ENCODE measurements at regions not wholly inside any gene's neighbourhood (a gene's known extent, or its start where the extent isn't known, plus 50 kb on each side); places are given as distances from the start of the nearest gene placed in this dataset.

DNA sequence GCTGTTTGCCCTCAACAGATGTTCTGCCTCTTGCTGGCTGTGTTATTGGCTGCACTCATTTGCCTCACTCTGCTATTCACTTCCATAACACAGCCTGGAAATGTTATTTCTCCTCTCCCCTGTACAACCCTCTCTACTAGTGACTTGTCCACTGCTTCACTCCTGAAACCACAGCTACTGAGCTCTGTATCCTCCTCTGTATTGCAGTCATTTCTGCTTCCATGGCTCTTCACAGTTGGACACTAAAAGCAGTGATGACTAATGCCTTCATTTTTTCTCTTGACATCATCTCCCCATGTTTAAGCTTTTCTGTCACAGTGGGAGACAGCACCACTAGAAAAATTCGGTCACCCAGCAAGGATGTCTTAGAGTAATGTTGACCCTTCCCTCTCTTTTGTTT, 123.0 kb upstream of the PPP1R2C start:
- TF ChIP-seq, protein P1, sequence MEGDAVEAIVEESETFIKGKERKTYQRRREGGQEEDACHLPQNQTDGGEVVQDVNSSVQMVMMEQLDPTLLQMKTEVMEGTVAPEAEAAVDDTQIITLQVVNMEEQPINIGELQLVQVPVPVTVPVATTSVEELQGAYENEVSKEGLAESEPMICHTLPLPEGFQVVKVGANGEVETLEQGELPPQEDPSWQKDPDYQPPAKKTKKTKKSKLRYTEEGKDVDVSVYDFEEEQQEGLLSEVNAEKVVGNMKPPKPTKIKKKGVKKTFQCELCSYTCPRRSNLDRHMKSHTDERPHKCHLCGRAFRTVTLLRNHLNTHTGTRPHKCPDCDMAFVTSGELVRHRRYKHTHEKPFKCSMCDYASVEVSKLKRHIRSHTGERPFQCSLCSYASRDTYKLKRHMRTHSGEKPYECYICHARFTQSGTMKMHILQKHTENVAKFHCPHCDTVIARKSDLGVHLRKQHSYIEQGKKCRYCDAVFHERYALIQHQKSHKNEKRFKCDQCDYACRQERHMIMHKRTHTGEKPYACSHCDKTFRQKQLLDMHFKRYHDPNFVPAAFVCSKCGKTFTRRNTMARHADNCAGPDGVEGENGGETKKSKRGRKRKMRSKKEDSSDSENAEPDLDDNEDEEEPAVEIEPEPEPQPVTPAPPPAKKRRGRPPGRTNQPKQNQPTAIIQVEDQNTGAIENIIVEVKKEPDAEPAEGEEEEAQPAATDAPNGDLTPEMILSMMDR (IDR thresholded peaks at IDR 0.05), result no peak
- TF ChIP-seq POLR2A (IDR thresholded peaks at IDR 0.05) (no peak), EP300 (IDR thresholded peaks at IDR 0.05) (no peak)
